HG03558 (cell line): ENCODE measurements at regions not wholly inside any gene's neighbourhood (a gene's known extent, or its start where the extent isn't known, plus 50 kb on each side); places are given as distances from the start of the nearest gene placed in this dataset.

Experiments
- ATAC-seq: cut with Tn5 transposase; IDR thresholded peaks from one replicate; pipeline ENCODE4 v1.9.1; 2021; ENCODE audit warnings: moderate number of reproducible peaks; ENCODE audit not compliant: unreplicated experiment; ENCODE audit errors: extremely low read depth

GRCh38 chr4:178814908-178815307, 1372.7 kb upstream of the AGA start:
- no peak for ATAC-seq

DNA sequence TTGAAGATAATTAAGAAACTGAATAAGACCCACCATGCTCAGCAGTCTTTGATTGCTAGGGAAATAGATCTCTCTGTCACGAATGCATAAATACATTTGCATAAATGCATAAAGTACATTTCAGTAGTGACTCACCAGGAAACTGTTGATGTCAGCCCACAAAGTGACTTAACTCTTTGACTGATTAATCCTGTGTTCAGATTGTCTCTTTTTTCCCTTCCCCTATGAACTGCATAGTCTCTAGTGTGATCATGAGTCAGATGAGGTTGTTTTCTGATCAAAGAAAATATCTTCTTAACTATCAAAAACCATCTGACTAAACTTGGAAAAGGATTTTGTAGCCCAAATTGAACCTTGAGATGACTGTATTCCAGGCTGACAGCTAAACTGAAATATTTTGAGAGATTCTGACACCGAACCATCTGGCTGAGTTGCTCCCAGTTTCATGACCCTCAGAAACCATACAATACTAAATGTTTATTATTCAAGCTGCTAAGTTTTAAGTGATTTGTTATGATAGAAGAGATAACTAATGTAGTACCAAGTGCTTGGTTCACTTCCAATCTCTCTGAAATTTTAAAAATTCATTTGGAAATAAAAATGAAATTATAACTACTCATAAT, 1381.5 kb upstream of the AGA start:
- no peak for ATAC-seq

- ATAC-seq = no peak
Observed at GRCh38 chr4:178836865-178837264, 1394.6 kb upstream of the AGA start.

DNA sequence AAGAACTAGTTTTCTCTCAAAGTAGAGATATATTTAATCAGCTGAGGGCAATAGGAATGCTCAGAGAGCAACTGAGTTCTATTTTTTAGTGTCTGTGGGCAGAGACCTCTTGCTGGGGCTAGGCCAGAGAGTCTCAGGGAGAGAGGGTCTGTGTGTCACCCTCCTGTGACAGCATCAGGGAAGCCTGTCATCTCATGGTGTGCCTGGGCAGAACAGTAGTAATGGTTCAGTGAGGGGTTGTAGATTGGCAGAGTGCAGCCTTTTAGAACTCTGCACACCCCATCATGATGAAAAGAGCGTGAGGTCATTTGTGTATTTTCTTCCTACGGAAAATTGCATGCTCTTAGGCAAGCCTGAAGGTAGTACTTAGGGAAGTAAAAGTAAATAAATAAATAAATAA, 1396.5 kb upstream of the AGA start:
- no peak for ATAC-seq

- no peak for ATAC-seq
Observed at GRCh38 chr4:178856139-178856800, 1414.0 kb upstream of the AGA start.

DNA sequence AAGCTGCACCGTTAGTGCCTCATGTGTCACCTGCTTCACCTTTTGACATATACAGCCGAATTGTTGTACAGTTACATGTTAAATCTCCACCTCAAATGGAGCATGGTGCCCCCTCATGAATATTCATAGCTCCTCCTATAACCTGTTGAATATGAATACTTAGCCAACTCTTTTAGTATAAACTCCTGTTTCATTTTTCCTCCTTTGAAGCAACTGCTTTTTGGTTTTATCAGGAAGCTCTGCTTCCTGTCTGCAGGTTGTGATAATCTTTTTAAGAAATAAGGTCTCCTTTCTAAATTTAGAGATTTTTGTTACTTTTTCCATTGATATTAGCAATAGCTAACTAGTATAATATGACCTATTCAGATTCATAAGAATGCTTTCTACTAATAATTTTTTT, 1429.2 kb upstream of the AGA start:
- no peak for ATAC-seq

DNA sequence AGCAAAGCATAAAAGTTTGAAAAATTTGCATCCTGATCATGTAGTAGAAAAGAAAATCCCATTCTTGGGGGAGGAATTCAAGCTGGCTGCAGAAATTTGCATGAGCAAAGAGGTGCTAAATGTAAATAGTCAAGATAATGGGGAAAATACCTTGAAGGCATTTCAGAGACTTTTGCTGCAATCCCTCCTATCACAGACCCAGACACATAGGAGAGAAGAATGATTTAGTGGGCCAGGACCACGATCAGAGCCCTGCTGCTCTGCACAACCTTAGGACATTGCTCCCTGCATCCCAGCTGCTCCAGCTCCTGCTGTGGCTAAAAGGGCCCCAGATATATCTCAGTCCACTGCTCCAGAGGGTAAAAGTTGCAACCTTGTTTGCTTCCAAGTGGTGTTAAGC, 1439.7 kb upstream of the AGA start:
- ATAC-seq = no peak

- no peak for ATAC-seq
Observed at GRCh38 chr4:178894126-178894525, 1451.9 kb upstream of the AGA start.

GRCh38 chr4:178899084-178899483, 1456.8 kb upstream of the AGA start:
- no peak for ATAC-seq

DNA sequence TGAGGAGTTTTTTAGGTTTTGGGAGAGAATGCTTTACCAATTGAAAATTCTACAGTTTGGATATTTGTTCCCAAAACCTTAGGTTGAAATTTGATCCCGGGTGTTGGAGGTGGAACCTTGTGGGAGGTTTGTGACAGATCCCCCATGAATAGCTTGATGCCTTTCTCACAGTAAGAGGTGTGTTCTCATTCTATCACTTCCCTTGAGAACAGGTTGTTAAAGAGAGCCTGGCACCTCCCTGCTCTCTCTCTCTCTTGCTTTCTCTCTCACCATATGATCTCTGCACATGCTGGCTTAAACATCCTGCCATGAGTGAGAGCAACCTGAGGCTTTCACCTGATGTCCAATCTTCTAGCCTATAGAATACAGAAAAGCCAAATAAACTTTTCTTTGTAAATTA, 1475.5 kb upstream of the AGA start:
- no peak for ATAC-seq

GRCh38 chr4:178937130-178937529, 1494.9 kb upstream of the AGA start:
- ATAC-seq = no peak

DNA sequence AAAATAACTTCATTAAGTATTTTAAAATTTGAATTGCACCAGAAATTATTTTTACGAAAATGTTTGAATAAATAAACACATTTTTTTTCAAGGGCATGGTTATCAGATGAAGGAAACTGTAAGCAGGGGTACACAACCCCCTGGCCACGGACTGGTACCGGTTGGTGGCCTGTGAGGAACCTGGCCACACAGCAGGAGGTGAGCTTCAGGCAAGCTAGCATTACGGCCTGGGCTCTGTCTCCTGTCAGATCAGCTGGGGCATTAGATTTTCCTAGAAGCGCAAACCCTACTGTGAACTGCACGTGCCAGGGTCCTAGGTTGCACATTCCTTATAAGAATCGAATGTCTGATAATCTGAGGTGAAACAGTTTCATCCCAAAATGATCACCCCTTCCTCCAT, 1499.7 kb upstream of the AGA start:
- no peak for ATAC-seq

DNA sequence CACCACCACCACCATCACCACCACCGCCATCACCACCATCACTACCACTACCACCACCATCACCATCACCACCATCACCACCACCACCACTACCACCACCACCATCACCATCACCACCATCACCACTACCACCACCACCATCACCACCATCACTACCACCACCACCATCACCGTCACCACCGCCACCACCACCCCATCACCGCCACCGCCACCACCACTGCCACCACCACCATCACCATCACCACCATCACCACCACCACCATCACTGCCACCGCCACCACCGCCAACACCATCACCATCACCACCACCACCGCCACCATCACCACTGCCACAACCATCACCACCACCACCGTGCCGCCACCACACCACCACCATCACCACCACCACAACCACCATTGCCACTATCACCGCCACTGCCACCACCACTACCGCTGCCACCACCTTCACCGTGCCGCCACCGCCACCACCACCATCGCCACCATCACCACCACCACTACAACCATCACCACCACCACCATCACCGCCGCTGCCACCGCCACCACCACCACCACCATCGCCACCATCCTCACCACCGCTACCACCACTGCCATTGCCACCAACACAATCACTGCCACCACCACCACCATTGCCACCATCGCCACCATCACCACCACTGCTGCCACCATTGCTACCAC, 1511.3 kb upstream of the AGA start:
- no peak for ATAC-seq

DNA sequence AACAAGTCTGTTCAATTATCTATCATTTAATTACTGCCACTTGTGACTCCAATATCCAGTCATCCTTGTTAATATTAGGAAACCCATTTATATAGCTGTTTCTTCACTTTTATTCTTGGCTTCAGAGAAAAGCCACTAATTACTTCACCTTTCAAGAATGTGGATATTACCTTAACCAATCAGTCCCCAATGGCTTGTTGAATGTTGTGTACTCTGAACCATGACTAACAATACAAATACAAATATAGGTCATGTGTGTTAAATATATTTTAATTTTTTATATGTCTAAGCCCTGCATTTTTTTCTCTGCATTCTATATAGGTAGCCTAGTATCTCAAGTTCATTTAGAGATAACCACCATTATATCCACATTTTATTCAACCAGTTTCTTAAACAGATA, 1513.4 kb upstream of the AGA start:
- no peak for ATAC-seq

- no peak for ATAC-seq
Observed at GRCh38 chr4:178958725-178959440, 1516.6 kb upstream of the AGA start.

DNA sequence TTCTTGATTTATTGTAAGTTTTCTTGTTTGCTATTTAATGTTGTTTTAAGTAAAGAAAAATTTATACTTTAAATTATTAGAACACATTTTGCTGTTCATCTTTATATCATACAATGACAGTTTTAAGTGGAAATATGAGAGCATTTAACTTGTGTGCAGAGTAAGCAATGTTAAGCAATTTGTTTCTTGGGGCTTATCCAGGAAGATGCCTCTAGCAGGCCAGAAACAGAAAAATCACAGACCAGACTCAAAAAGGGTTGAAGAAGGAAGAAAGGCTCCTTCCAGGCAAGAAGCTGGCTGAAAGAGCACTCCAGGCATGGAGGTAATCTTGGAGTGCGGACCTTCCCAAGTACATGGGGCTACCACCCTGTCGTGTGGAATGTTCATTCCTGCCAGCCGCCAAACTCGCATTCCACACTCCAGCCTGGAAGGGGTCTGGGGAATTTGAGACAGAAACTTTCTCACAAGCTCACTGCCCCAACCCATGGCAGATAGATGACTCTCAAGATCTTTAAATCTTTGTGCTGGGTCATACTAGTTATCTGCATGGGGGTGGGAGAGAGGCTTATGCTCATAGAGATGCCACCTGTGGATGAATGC, 1521.3 kb upstream of the AGA start:
- no peak for ATAC-seq

- ATAC-seq = no peak
Observed at GRCh38 chr4:178966644-178967043, 1524.4 kb upstream of the AGA start.

DNA sequence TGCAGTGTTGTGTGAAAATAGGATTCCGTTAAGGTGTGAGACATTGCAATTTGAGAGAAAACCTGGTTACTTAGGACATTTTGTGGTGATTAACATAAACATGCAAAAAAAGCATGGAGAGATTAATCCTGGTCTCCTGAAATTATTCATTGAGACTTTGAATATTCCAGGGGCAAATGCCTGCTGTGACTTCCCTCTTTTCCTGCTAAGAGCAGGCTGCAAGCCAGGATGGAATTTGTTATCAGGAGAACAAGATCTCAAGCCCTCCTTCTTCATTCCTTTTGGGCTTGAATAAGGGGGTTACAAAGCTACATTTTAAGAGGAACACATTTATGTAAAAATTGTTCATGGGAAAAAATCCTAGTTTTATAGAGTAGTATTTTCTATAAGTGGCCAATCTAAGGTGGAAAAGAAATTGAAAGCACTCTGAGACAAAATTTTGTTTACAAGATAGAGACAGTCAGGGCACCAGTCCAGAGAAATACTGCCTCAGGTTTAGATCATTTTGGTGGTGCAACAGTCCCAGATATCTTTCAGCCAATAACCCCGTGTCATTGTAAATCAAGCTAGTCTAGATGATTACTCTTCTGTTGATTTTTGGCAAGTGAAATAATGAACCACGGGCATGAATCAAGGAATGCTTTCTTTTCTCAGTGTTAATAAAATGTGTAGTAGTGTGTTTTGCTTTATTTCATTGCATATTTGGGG, 1528.3 kb upstream of the AGA start:
- no peak for ATAC-seq

DNA sequence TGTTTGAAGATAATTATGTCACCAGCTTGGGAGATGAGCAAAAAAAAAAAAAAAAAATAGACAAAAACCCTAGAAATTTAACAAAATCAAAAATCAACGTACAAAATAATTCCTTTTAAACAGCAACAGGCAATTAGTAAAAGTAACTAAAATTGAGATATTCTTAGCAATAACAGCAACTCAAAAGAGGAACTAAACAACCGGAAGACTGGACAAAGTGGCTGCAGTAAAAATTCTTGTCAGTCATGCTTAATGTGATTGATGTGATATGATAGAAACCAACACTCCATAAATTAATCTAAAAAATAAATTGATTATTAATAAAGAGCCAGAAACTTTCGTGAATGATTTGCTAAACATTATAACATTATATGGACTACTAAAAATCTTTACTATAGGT, 1534.6 kb upstream of the AGA start:
- no peak for ATAC-seq

GRCh38 chr4:178993306-178993705, 1551.1 kb upstream of the AGA start:
- ATAC-seq = no peak
